Muscle of leg (tissue), 3 donors: ENCODE measurements at regions not wholly inside any gene's neighbourhood (a gene's known extent, or its start where the extent isn't known, plus 50 kb on each side); places are given as distances from the start of the nearest gene placed in this dataset.

ENCODE experiments used
- DNase-seq: peaks from one replicate; pipeline ENCODE4 v3.0.0; 2013
- H3K27ac ChIP-seq: one replicate; pipeline ENCODE4 v1.5.1; 2013; ENCODE audit warnings: mild to moderate bottlenecking, low read length, control low read depth
- H3K27me3 ChIP-seq: one replicate; pipeline ENCODE4 v1.6.1; 2013; ENCODE audit warnings: low read length; ENCODE audit not compliant: control insufficient read depth, insufficient read depth
- H3K36me3 ChIP-seq: one replicate; pipeline ENCODE4 v1.6.1; 2013; ENCODE audit warnings: low read length; ENCODE audit not compliant: control insufficient read depth, insufficient read depth
- H3K4me1 ChIP-seq: one replicate; pipeline ENCODE4 v1.6.1; 2013; ENCODE audit warnings: low read length; ENCODE audit not compliant: control insufficient read depth, insufficient read depth
- H3K4me3 ChIP-seq: one replicate; pipeline ENCODE4 v1.5.1; 2013; ENCODE audit warnings: low read length, control low read depth
- H3K9me3 ChIP-seq: replicated peaks from 2 replicates; pipeline ENCODE4 v1.6.1; 2013; ENCODE audit warnings: low read depth, low read length; ENCODE audit not compliant: control insufficient read depth
- WGBS: methylation state at CpG from one replicate; pipeline ENCODE4 v1.1.5; 2013; ENCODE audit warnings: missing lambda C conversion rate; ENCODE audit not compliant: insufficient coverage; 5-methylcytosine and 5-hydroxymethylcytosine counted together

- Histone ChIP-seq H3K4me1 (no peaks in the 10 kb centered on the region), H3K27me3 (no peaks in the 10 kb centered on the region), H3K9me3 (no peaks in the 10 kb centered on the region), H3K4me3 (no peak overlapping the region), H3K36me3 (no peaks in the 10 kb centered on the region), H3K27ac (no peak overlapping the region)
- no peak for DNase-seq
Observed at GRCh38 chr7:84688671-84689070, 494.1 kb upstream of the SEMA3A start.

DNA sequence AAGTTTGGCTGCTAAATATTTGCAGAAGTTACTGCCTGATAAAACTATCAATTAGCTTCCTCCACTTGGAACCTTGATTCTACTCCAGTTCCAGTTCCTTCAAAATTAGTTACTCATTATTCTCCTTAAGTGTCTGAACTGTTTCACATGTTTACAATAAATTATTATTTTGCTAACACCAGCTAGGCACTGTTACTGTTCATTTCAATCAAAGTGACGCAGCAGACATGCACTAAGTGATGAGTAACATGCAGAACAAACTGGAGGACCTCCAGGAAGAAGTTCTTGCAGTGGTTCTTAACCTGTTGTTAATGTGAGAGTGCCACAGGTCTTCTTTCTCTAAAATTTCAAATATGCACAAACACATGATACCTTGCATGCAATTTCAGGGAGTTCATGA lies 491.8 kb upstream of the SEMA3A start:
- Histone ChIP-seq H3K9me3 (no peaks in the 10 kb centered on the region), H3K36me3 (no peaks in the 10 kb centered on the region), H3K4me1 (no peaks in the 10 kb centered on the region), H3K27ac (no peak overlapping the region), H3K4me3 (no peak overlapping the region), H3K27me3 (no peaks in the 10 kb centered on the region)
- DNase-seq = no peak
- no CpG with 5 or more reads among the region's 1 CpG for WGBS

GRCh38 chr7:84684836-84685480 lies 490.4 kb upstream of the SEMA3A start:
- WGBS = no CpG with 5 or more reads among the region's 1 CpG
- no peak overlapping the region for H3K4me3 ChIP-seq
- no peak for DNase-seq
- H3K9me3 ChIP-seq = no peaks in the 10 kb centered on the region
- H3K27ac ChIP-seq = no peak overlapping the region
- H3K36me3 ChIP-seq = no peaks in the 10 kb centered on the region
- no peaks in the 10 kb centered on the region for H3K4me1 ChIP-seq
- no peaks in the 10 kb centered on the region for H3K27me3 ChIP-seq

- no peaks in the 10 kb centered on the region for H3K27me3 ChIP-seq
- no peaks in the 10 kb centered on the region for H3K4me1 ChIP-seq
- no peak for DNase-seq
- H3K36me3 ChIP-seq = no peaks in the 10 kb centered on the region
- H3K9me3 ChIP-seq = no peaks in the 10 kb centered on the region
- 100% methylated on average over 1 of the region's 2 CpGs for WGBS
- no peak overlapping the region for H3K27ac ChIP-seq
- no peak overlapping the region for H3K4me3 ChIP-seq
Observed at GRCh38 chr7:84682543-84682942, 488.0 kb upstream of the SEMA3A start.

DNA sequence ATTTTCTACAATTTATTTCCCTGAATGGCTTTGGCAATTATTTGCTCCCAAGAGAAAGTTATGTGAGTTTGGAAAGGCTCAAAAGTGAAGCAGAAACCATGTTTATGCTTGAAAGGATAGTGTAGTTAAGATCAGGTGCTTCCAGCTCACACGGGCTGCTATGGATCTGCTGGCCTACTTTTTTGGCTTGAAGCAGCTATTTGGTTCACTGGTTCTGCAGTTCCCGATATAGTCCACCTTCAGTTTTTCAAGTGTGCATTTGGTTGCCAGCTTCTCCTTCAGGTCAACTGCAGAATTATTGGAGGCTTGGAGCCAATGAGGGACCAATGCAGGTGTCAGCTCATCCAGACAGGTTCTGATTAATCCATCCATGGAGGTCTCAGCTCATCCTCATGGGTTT lies 484.3 kb upstream of the SEMA3A start:
- Histone ChIP-seq H3K27me3 (no peaks in the 10 kb centered on the region), H3K27ac (no peak overlapping the region), H3K4me1 (no peaks in the 10 kb centered on the region), H3K9me3 (no peaks in the 10 kb centered on the region), H3K4me3 (no peak overlapping the region), H3K36me3 (no peaks in the 10 kb centered on the region)
- 51% methylated on average over 2 of the region's 2 CpGs for WGBS
- DNase-seq = no peak

DNA sequence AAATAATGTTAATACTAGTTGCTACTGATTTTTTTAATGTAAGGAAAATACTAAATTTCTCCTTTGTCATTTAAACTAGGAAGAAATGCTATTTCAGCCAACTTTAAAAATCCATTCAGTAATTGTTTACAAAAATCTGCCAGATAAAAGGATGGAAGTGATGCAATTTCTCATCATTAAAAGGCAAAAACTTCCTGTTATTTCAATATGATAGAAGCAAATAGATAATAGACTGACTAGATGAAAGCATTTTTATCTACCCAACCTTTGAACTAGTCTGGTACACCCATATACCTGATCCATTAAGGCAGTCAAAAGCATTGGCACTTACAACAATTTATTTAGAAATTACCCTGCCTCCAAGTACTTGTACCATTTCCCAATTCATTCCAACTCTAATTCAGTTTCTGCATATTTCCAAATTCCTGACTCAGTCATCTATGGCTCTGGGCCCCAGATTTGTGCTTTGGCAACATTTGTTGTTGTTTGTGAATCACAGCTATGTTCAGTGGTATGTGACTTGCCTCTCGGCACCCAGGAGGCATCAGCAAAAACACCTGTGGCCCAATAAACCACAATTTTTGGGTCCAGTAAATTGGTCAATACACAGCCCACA lies 482.6 kb upstream of the SEMA3A start:
- H3K4me3 ChIP-seq = no peak overlapping the region
- H3K4me1 ChIP-seq = no peaks in the 10 kb centered on the region
- no peak overlapping the region for H3K27ac ChIP-seq
- no peaks in the 10 kb centered on the region for H3K36me3 ChIP-seq
- DNase-seq = no peak
- H3K9me3 ChIP-seq = no peaks in the 10 kb centered on the region
- no peaks in the 10 kb centered on the region for H3K27me3 ChIP-seq
- no CpG with 5 or more reads among the region's 1 CpG for WGBS

DNA sequence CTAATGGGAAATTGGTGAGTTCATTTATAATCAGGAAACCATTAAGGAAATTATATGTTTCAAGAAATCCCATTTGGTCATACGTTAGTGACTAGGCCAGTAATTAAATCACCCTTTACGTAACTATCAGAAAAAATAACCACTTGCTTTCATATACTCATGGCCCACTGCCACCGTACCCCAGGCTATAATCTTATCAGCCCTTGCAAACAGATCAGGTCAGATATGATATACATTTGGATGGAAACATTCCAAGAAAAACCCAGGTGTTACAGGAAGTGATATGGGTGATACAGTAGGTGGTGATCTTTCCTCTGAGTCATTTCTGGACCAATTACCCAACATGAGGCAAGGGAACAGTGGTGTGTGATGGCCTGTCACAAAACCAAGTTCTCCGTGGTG lies 481.0 kb upstream of the SEMA3A start:
- Histone ChIP-seq H3K4me3 (no peak overlapping the region), H3K9me3 (no peaks in the 10 kb centered on the region), H3K27ac (no peak overlapping the region), H3K4me1 (no peaks in the 10 kb centered on the region), H3K36me3 (no peaks in the 10 kb centered on the region), H3K27me3 (no peaks in the 10 kb centered on the region)
- DNase-seq = no peak
- WGBS = no CpG with 5 or more reads among the region's 4 CpGs

- Histone ChIP-seq H3K36me3 (no peaks in the 10 kb centered on the region), H3K9me3 (no peaks in the 10 kb centered on the region), H3K27ac (no peak overlapping the region), H3K27me3 (no peaks in the 10 kb centered on the region), H3K4me1 (no peaks in the 10 kb centered on the region), H3K4me3 (no peak overlapping the region)
- DNase-seq = no peak
- WGBS = 100% methylated on average over 1 of the region's 2 CpGs
Observed at GRCh38 chr7:84674236-84674913, 479.8 kb upstream of the SEMA3A start.

DNA sequence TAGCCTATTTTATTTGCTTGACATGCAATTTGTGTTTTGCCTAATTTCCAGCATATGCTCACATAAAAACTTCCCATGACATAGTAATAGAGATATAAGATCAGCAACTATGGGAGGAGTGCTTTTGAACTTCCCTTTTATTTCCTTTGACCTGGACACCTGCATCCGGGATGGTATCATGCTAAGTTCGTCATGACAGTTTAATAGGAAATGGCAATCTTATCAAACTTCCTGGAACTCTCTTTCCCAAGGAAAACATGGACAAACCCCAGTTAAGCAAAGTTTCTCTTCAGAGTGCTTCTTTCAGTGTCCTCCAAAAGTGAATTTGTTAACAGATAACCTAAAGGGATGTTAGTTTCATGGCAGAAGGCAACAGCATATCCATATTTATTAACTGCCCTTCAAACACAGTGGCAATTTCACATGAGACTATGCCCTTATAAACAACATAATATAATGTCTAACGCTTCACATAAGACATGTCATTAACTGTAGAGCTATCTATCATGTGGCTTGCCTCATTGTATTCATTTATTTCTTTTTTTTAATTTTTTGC lies 474.7 kb upstream of the SEMA3A start:
- no peaks in the 10 kb centered on the region for H3K27me3 ChIP-seq
- no peak overlapping the region for H3K27ac ChIP-seq
- no peak for DNase-seq
- H3K36me3 ChIP-seq = no peaks in the 10 kb centered on the region
- no peaks in the 10 kb centered on the region for H3K4me1 ChIP-seq
- WGBS = no CpG with 5 or more reads among the region's 3 CpGs
- H3K9me3 ChIP-seq = no peaks in the 10 kb centered on the region
- no peak overlapping the region for H3K4me3 ChIP-seq

DNA sequence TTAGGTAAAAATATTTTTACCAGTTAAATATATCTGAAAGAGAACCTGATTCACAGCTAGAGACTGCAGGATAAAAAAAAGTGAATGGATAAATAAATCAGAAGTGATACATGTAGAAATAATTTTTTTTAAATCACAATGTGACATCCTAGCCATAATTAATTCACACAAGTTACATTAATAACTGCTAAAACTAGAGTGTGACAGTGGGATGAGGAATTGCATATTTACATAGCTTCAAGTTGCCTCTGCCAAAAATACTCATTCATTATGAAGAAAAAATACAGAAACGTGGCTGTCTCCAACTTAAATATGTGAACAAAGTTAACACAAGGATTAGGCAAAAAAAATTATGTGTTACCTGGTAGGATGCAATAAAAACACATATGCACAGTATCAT lies 473.5 kb upstream of the SEMA3A start:
- no peak overlapping the region for H3K27ac ChIP-seq

More for the DNA sequence above, 473.5 kb upstream of the SEMA3A start:
- Histone ChIP-seq H3K9me3 (no peaks in the 10 kb centered on the region), H3K36me3 (no peaks in the 10 kb centered on the region), H3K4me3 (no peak overlapping the region), H3K4me1 (no peaks in the 10 kb centered on the region), H3K27me3 (no peaks in the 10 kb centered on the region)
- no CpG with 5 or more reads among the region's 1 CpG for WGBS
- DNase-seq = no peak
